ENCODE measurements at regions not wholly inside any gene's neighbourhood (a gene's known extent, or its start where the extent isn't known, plus 50 kb on each side); places are given as distances from the start of the nearest gene placed in this dataset.

DNA sequence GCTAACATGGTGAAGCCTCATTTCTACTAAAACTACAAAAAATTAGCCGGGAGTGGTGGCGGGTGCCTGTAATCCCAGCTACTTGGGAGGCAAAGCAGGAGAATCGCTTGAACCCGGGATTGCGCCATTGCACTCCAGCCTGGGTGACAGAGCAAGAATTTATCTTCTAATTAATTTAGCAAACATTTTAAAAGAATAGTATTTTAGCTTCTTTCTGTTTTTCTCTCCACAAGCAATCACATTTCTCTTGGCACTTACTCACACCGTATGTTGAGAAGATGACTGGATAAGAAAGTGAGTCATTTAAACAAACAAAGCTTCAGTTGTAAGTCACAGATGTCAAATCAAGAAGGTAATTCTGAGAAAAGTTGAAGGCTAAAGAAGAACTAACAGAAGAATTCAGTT is 264.0 kb downstream of the ARL4A start:
- no peak overlapping the region for H3K4me2 ChIP-seq
- no peak for ATAC-seq

More for the DNA sequence above, 264.0 kb downstream of the ARL4A start:
- Histone ChIP-seq H3F3A (replicated peaks; ENCODE audit: low read depth) (no peaks in the 10 kb centered on the region), H3K4me3 (no peak overlapping the region), H3K36me3 (ENCODE audit: insufficient read depth) (no peaks in the 10 kb centered on the region), H3K4me1 (ENCODE audit: insufficient read depth) (peaks cover 9% of the 10 kb centered on the region; the same call in 1 of the 2 replicates), H2AFZ (no peak overlapping the region), H3K27me3 (ENCODE audit: insufficient read depth) (no peaks in the 10 kb centered on the region), H3K79me2 (replicated peaks; ENCODE audit: insufficient read depth) (no peaks in the 10 kb centered on the region), H3K27ac (ENCODE audit: low read depth) (no peak overlapping the region), H3K9me2 (ENCODE audit: insufficient read depth) (no peaks in the 10 kb centered on the region), H4K20me1 (replicated peaks; ENCODE audit: insufficient read depth) (no peaks in the 10 kb centered on the region)
- DNase-seq (ENCODE audit: low spot score): no peak
- TF ChIP-seq, protein P1, sequence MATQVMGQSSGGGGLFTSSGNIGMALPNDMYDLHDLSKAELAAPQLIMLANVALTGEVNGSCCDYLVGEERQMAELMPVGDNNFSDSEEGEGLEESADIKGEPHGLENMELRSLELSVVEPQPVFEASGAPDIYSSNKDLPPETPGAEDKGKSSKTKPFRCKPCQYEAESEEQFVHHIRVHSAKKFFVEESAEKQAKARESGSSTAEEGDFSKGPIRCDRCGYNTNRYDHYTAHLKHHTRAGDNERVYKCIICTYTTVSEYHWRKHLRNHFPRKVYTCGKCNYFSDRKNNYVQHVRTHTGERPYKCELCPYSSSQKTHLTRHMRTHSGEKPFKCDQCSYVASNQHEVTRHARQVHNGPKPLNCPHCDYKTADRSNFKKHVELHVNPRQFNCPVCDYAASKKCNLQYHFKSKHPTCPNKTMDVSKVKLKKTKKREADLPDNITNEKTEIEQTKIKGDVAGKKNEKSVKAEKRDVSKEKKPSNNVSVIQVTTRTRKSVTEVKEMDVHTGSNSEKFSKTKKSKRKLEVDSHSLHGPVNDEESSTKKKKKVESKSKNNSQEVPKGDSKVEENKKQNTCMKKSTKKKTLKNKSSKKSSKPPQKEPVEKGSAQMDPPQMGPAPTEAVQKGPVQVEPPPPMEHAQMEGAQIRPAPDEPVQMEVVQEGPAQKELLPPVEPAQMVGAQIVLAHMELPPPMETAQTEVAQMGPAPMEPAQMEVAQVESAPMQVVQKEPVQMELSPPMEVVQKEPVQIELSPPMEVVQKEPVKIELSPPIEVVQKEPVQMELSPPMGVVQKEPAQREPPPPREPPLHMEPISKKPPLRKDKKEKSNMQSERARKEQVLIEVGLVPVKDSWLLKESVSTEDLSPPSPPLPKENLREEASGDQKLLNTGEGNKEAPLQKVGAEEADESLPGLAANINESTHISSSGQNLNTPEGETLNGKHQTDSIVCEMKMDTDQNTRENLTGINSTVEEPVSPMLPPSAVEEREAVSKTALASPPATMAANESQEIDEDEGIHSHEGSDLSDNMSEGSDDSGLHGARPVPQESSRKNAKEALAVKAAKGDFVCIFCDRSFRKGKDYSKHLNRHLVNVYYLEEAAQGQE (IDR thresholded peaks at IDR 0.05; ENCODE audit: unreplicated experiment): no peak
- TF ChIP-seq, protein P2, sequence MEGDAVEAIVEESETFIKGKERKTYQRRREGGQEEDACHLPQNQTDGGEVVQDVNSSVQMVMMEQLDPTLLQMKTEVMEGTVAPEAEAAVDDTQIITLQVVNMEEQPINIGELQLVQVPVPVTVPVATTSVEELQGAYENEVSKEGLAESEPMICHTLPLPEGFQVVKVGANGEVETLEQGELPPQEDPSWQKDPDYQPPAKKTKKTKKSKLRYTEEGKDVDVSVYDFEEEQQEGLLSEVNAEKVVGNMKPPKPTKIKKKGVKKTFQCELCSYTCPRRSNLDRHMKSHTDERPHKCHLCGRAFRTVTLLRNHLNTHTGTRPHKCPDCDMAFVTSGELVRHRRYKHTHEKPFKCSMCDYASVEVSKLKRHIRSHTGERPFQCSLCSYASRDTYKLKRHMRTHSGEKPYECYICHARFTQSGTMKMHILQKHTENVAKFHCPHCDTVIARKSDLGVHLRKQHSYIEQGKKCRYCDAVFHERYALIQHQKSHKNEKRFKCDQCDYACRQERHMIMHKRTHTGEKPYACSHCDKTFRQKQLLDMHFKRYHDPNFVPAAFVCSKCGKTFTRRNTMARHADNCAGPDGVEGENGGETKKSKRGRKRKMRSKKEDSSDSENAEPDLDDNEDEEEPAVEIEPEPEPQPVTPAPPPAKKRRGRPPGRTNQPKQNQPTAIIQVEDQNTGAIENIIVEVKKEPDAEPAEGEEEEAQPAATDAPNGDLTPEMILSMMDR (conservative IDR thresholded peaks at IDR 0.05; ENCODE audit: low read depth in 2 of 2): no peak
- TF ChIP-seq ZNF331 (CRISPR knock-in tag; IDR thresholded peaks at IDR 0.05; ENCODE audit: low read depth) (no peak), EZH2 (IDR thresholded peaks at IDR 0.05; ENCODE audit: low read depth, unreplicated experiment) (no peak), EZH2phosphoT487 (IDR thresholded peaks at IDR 0.05; ENCODE audit: unreplicated experiment) (no peak), NANOG (IDR thresholded peaks at IDR 0.05; ENCODE audit: borderline replicate concordance) (no peak), STAT1 (IDR thresholded peaks at IDR 0.05; ENCODE audit: unreplicated experiment) (no peak), ZNF114 (CRISPR knock-in tag; IDR thresholded peaks at IDR 0.05) (no peak), CREB1 (CRISPR knock-in tag; IDR thresholded peaks at IDR 0.05; ENCODE audit: low read depth) (no peak)
- TF ChIP-seq, protein P3, sequence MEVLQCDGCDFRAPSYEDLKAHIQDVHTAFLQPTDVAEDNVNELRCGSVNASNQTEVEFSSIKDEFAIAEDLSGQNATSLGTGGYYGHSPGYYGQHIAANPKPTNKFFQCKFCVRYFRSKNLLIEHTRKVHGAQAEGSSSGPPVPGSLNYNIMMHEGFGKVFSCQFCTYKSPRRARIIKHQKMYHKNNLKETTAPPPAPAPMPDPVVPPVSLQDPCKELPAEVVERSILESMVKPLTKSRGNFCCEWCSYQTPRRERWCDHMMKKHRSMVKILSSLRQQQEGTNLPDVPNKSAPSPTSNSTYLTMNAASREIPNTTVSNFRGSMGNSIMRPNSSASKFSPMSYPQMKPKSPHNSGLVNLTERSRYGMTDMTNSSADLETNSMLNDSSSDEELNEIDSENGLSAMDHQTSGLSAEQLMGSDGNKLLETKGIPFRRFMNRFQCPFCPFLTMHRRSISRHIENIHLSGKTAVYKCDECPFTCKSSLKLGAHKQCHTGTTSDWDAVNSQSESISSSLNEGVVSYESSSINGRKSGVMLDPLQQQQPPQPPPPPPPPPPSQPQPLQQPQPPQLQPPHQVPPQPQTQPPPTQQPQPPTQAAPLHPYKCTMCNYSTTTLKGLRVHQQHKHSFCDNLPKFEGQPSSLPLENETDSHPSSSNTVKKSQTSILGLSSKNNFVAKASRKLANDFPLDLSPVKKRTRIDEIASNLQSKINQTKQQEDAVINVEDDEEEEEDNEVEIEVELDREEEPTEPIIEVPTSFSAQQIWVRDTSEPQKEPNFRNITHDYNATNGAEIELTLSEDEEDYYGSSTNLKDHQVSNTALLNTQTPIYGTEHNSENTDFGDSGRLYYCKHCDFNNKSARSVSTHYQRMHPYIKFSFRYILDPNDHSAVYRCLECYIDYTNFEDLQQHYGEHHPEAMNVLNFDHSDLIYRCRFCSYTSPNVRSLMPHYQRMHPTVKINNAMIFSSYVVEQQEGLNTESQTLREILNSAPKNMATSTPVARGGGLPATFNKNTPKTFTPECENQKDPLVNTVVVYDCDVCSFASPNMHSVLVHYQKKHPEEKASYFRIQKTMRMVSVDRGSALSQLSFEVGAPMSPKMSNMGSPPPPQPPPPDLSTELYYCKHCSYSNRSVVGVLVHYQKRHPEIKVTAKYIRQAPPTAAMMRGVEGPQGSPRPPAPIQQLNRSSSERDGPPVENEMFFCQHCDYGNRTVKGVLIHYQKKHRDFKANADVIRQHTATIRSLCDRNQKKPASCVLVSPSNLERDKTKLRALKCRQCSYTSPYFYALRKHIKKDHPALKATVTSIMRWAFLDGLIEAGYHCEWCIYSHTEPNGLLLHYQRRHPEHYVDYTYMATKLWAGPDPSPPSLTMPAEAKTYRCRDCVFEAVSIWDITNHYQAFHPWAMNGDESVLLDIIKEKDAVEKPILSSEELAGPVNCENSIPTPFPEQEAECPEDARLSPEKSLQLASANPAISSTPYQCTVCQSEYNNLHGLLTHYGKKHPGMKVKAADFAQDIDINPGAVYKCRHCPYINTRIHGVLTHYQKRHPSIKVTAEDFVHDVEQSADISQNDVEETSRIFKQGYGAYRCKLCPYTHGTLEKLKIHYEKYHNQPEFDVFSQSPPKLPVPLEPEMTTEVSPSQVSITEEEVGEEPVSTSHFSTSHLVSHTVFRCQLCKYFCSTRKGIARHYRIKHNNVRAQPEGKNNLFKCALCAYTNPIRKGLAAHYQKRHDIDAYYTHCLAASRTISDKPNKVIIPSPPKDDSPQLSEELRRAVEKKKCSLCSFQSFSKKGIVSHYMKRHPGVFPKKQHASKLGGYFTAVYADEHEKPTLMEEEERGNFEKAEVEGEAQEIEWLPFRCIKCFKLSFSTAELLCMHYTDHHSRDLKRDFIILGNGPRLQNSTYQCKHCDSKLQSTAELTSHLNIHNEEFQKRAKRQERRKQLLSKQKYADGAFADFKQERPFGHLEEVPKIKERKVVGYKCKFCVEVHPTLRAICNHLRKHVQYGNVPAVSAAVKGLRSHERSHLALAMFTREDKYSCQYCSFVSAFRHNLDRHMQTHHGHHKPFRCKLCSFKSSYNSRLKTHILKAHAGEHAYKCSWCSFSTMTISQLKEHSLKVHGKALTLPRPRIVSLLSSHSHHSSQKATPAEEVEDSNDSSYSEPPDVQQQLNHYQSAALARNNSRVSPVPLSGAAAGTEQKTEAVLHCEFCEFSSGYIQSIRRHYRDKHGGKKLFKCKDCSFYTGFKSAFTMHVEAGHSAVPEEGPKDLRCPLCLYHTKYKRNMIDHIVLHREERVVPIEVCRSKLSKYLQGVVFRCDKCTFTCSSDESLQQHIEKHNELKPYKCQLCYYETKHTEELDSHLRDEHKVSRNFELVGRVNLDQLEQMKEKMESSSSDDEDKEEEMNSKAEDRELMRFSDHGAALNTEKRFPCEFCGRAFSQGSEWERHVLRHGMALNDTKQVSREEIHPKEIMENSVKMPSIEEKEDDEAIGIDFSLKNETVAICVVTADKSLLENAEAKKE (CRISPR knock-in tag; IDR thresholded peaks at IDR 0.05): no peak
- TF ChIP-seq, protein P4, sequence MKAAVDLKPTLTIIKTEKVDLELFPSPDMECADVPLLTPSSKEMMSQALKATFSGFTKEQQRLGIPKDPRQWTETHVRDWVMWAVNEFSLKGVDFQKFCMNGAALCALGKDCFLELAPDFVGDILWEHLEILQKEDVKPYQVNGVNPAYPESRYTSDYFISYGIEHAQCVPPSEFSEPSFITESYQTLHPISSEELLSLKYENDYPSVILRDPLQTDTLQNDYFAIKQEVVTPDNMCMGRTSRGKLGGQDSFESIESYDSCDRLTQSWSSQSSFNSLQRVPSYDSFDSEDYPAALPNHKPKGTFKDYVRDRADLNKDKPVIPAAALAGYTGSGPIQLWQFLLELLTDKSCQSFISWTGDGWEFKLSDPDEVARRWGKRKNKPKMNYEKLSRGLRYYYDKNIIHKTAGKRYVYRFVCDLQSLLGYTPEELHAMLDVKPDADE (IDR thresholded peaks at IDR 0.05): no peak
- no peak overlapping the region for H3K27ac Mint-ChIP-seq
- H3K4me3 Mint-ChIP-seq: no peak overlapping the region
- no peaks in the 10 kb centered on the region for H3K9me3 Mint-ChIP-seq
- H3K36me3 Mint-ChIP-seq (ENCODE audit: low read depth): no peaks in the 10 kb centered on the region
- H3K27me3 Mint-ChIP-seq (ENCODE audit: insufficient read depth, low read depth, poor library complexity): no peaks in the 10 kb centered on the region
- H3K4me1 Mint-ChIP-seq: peaks cover 15% of the 10 kb centered on the region

Data from GM23338 (cell line).